GM12872 (cell line): ENCODE measurements at regions not wholly inside any gene's neighbourhood (a gene's known extent, or its start where the extent isn't known, plus 50 kb on each side); places are given as distances from the start of the nearest gene placed in this dataset.

Experiments used
- CTCF ChIP-seq: IDR thresholded peaks from 3 replicates; pipeline ENCODE4 v1.5.1; 2011; ENCODE audit warnings: low read depth, mild to moderate bottlenecking, low read length, moderate library complexity; ENCODE audit not compliant: insufficient read depth

GRCh38 chr18:49723648-49724180 is 89.6 kb downstream of the ACAA2 start:
- TF ChIP-seq CTCF: no peak

GRCh38 chr18:49722477-49722876 is 90.9 kb downstream of the ACAA2 start:
- TF ChIP-seq CTCF: no peak

- no peak for TF ChIP-seq CTCF
Observed at GRCh38 chr18:49721981-49722380, 91.4 kb downstream of the ACAA2 start.

GRCh38 chr18:49717617-49718016 is 95.7 kb downstream of the ACAA2 start:
- TF ChIP-seq CTCF: no peak

GRCh38 chr18:49716035-49716434 is 97.3 kb downstream of the ACAA2 start:
- no peak for TF ChIP-seq CTCF

- no peak for TF ChIP-seq CTCF
Observed at GRCh38 chr18:49709347-49709690, 104.0 kb downstream of the ACAA2 start.

GRCh38 chr18:49708662-49709346 is 104.5 kb downstream of the ACAA2 start:
- no peak for TF ChIP-seq CTCF
